ENCODE measurements at regions not wholly inside any gene's neighbourhood (a gene's known extent, or its start where the extent isn't known, plus 50 kb on each side); places are given as distances from the start of the nearest gene placed in this dataset.

GRCh38 chr1:11380500-11380899, 98.5 kb upstream of the DISP3 start:
- Mint-ChIP-seq H3K4me3 (ENCODE audit: unreplicated experiment) (no peak overlapping the region), H3K27ac (ENCODE audit: unreplicated experiment) (no peak overlapping the region), H3K9me3 (ENCODE audit: unreplicated experiment) (no peaks in the 10 kb centered on the region)

GRCh38 chr1:11383553-11384169, 95.3 kb upstream of the DISP3 start:
- H3K9me3 Mint-ChIP-seq (ENCODE audit: unreplicated experiment), result no peaks in the 10 kb centered on the region
- H3K4me1 Mint-ChIP-seq (ENCODE audit: unreplicated experiment), result no peaks in the 10 kb centered on the region
- TF ChIP-seq CTCF (IDR thresholded peaks at IDR 0.05; ENCODE audit: unreplicated experiment), result no peak
- H3K27me3 Mint-ChIP-seq (ENCODE audit: unreplicated experiment), result peaks cover 4% of the 10 kb centered on the region
- H3K4me3 Mint-ChIP-seq (ENCODE audit: unreplicated experiment), result no peak overlapping the region
- DNase-seq (ENCODE audit: low spot score), result no peak
- H3K27ac Mint-ChIP-seq (ENCODE audit: unreplicated experiment), result no peak overlapping the region
- H3K36me3 Mint-ChIP-seq (ENCODE audit: low read depth, unreplicated experiment), result no peaks in the 10 kb centered on the region

More at GRCh38 chr1:11380500-11380899, 98.5 kb upstream of the DISP3 start:
- H3K27me3 Mint-ChIP-seq (ENCODE audit: unreplicated experiment), result peaks cover 9% of the 10 kb centered on the region
- H3K4me1 Mint-ChIP-seq (ENCODE audit: unreplicated experiment), result no peaks in the 10 kb centered on the region
- no peaks in the 10 kb centered on the region for H3K36me3 Mint-ChIP-seq (ENCODE audit: low read depth, unreplicated experiment)
- TF ChIP-seq CTCF (IDR thresholded peaks at IDR 0.05; ENCODE audit: unreplicated experiment), result no peak
- DNase-seq (ENCODE audit: low spot score), result no peak

GRCh38 chr1:11384170-11384554, 94.8 kb upstream of the DISP3 start:
- no peak for TF ChIP-seq CTCF (IDR thresholded peaks at IDR 0.05; ENCODE audit: unreplicated experiment)
- no peaks in the 10 kb centered on the region for H3K36me3 Mint-ChIP-seq (ENCODE audit: low read depth, unreplicated experiment)
- H3K9me3 Mint-ChIP-seq (ENCODE audit: unreplicated experiment), result no peaks in the 10 kb centered on the region
- H3K27ac Mint-ChIP-seq (ENCODE audit: unreplicated experiment), result no peak overlapping the region
- H3K27me3 Mint-ChIP-seq (ENCODE audit: unreplicated experiment), result peaks cover 4% of the 10 kb centered on the region
- no peak for DNase-seq (ENCODE audit: low spot score)
- H3K4me3 Mint-ChIP-seq (ENCODE audit: unreplicated experiment), result no peak overlapping the region
- H3K4me1 Mint-ChIP-seq (ENCODE audit: unreplicated experiment), result no peaks in the 10 kb centered on the region

GRCh38 chr1:11387829-11388228, 91.1 kb upstream of the DISP3 start:
- Mint-ChIP-seq H3K9me3 (ENCODE audit: unreplicated experiment) (no peaks in the 10 kb centered on the region), H3K4me1 (ENCODE audit: unreplicated experiment) (no peaks in the 10 kb centered on the region), H3K36me3 (ENCODE audit: low read depth, unreplicated experiment) (no peaks in the 10 kb centered on the region), H3K4me3 (ENCODE audit: unreplicated experiment) (no peak overlapping the region), H3K27me3 (ENCODE audit: unreplicated experiment) (peaks cover 4% of the 10 kb centered on the region), H3K27ac (ENCODE audit: unreplicated experiment) (no peak overlapping the region)
- TF ChIP-seq CTCF (IDR thresholded peaks at IDR 0.05; ENCODE audit: unreplicated experiment), result no peak
- DNase-seq (ENCODE audit: low spot score), result no peak

- no peak for TF ChIP-seq CTCF (IDR thresholded peaks at IDR 0.05; ENCODE audit: unreplicated experiment)
- H3K27ac Mint-ChIP-seq (ENCODE audit: unreplicated experiment), result no peak overlapping the region
- no peaks in the 10 kb centered on the region for H3K9me3 Mint-ChIP-seq (ENCODE audit: unreplicated experiment)
- H3K27me3 Mint-ChIP-seq (ENCODE audit: unreplicated experiment), result peaks cover 4% of the 10 kb centered on the region
- no peaks in the 10 kb centered on the region for H3K4me1 Mint-ChIP-seq (ENCODE audit: unreplicated experiment)
- H3K4me3 Mint-ChIP-seq (ENCODE audit: unreplicated experiment), result no peak overlapping the region
- no peaks in the 10 kb centered on the region for H3K36me3 Mint-ChIP-seq (ENCODE audit: low read depth, unreplicated experiment)
- no peak for DNase-seq (ENCODE audit: low spot score)
These were observed 90.3 kb upstream of the DISP3 start for GRCh38 chr1:11388617-11389016.
